ENCODE measurements at regions not wholly inside any gene's neighbourhood (a gene's known extent, or its start where the extent isn't known, plus 50 kb on each side); places are given as distances from the start of the nearest gene placed in this dataset.

GRCh38 chr20:39133201-39133600, 171.1 kb downstream of the DHX35 start:
- TF ChIP-seq CTCF (IDR thresholded peaks at IDR 0.05; ENCODE audit: low read depth, low read length) (no peak), EZH2phosphoT487 (IDR thresholded peaks at IDR 0.05; ENCODE audit: low read depth) (no peak)
